ENCODE measurements at regions not wholly inside any gene's neighbourhood (a gene's known extent, or its start where the extent isn't known, plus 50 kb on each side); places are given as distances from the start of the nearest gene placed in this dataset.
"Not testable (repeated sequence)": the region's sequence is repeated elsewhere in the genome, so short reads cannot be mapped to it uniquely, and the experiment has no call there.

DNA sequence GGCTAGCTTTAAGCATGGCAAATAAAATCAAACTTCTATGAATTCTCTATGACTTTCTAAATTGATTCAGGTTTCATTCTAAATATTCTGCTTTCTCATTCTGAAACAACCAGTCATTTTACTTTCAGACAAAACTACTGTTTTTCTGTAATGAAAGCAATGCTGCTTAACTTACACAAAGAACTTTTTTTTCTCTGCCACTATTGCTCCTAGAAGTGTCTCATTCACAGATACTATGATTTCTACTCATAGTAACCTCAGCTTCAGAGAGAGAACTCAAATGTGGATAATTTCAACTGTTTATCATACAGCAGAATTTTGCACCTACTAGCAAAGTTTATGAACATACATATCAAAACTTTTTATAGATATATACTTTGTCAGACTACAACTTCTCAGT is 724.6 kb downstream of the SLITRK5 start:
- no peak for DNase-seq (ENCODE audit: low read depth in 2 of 2)

DNA sequence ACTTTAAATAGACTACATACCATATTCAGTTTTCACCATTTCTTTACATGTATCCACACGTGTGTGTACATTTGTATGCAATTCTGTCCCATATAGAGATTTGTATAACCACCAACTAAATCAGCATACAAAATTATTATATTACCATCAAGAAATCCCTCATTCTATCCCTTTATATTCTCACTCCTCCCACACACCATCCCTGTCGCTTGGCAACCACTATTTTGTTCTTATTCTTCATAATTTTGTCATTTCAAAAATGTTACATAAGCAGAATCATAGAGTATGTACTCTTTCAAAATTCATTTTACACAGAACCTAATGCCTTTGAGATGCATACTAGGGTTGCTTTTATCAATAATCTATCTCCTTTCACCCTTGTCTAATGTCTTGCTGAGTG is 740.5 kb downstream of the SLITRK5 start:
- no peak for DNase-seq (ENCODE audit: low read depth in 2 of 2)

DNA sequence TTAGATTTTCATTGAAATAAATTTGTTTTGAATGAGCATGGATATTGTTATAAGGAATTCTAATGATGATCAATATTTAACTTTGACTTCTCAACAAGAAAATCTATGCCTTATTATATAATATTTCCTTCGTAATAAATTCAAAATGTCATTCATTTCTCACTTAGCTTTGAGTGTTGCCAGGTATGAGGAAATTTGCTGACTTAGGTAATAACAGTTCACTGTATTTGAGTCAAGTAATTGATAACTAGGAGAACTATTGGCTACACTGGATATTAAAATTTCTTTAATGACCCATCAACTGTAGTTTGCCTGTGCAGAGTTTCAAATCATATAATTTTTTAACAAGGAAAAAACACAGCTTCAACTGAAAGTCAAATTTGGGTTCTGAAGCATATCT is 746.6 kb downstream of the SLITRK5 start:
- no peak for DNase-seq (ENCODE audit: low read depth in 2 of 2)

GRCh38 chr13:88424463-88424862 is 753.3 kb downstream of the SLITRK5 start:
- no peak for DNase-seq (ENCODE audit: low read depth in 2 of 2)

DNA sequence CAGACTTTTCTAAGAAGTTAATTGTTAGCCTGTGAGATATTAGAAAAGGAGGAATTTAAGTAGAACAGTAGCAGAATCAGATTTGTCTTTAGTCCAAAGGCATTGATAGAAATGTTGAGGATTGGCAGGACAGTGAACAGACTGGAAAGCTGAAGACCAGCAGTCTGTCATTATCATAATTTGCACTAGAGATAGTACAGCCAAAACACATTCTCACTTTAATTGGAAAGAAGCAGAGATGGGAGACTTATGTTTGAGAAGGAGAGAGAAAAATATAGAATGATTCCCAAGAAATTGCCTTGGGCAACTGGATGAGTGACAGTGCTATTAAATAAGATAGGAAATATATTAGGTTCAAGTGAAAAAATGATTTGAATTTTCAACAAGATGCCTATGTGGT is 755.5 kb downstream of the SLITRK5 start:
- DNase-seq (ENCODE audit: low read depth in 2 of 2): no peak

DNA sequence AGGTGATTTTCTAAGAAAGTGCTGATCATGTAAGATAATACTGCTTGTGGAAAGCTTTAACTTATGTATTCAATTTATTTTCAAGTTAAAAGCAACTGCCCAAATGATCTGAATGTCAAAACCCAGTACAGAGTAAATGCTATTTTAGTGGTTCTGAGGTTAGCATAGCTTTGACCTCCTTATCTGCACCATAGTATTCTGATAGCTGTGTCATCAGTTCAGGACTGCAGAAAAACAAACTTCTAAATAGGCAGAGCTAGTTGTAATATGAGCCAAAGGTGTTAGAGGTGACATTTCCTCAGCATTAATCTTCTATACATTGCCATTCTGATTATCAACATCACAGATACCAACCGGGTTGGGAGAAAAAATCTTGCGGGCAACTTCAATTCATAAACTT is 758.7 kb downstream of the SLITRK5 start:
- DNase-seq (ENCODE audit: low read depth in 2 of 2): no peak

DNA sequence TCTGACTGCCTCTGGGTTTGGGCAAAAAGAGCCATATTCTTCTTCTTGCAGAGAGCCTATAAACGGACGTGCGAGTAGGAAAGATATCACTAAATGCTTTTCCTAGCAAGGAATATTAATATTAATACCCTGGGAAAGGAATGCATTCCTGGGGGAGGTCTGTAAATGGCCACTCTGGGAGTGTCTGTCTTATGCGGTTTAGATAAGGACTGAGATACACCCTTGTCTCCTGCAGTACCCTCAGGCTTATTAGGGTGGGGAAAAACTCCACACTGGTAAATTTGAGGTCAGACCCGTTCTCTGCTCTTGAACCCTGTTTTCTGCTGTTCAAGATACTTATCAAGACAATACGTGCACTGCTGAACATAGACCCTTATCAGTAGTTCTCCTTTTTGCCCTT is 763.8 kb downstream of the SLITRK5 start:
- DNase-seq (ENCODE audit: low read depth in 2 of 2): no peak

- DNase-seq (ENCODE audit: low read depth in 2 of 2): no peak
Measured at GRCh38 chr13:88436974-88437373, 765.8 kb downstream of the SLITRK5 start.

DNA sequence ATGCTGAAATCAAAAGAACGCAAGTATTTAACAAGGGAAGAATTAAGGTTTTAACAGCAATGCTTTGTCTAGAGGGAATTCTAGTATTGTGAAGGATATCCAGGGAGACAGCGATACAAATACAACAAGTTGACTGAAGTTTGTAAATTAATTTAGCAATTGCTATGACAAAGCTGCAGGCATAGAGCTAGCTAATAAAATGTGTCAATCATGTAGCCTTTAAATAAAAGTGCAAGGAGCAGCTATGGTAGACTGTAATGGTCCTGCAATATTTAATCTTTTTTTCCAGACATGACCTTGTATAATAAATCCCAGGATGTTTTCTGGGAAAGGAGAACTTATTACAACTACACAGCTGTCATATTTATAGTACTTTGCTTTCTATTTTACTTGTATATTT is 779.3 kb downstream of the SLITRK5 start:
- no peak for DNase-seq (ENCODE audit: low read depth in 2 of 2)

DNA sequence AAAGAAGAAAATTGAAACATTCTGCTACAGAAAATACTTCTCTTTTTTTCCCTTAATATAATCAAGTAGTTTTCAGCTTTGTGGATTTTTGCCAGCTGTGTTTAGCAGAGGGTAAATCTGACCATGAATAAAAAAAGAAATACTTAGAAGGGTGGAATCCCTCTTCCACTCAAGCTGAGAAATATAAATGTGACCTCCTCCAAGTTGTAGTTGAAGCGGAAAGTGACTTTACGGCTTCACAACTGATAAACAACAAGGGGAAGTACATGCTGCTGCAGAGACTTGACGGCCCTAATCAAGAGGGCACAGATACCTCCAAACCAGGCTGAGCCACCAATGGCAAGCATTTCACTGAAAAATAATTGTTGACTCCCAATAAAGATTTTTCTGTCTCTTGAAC is 785.0 kb downstream of the SLITRK5 start:
- no peak for DNase-seq (ENCODE audit: low read depth in 2 of 2)

DNA sequence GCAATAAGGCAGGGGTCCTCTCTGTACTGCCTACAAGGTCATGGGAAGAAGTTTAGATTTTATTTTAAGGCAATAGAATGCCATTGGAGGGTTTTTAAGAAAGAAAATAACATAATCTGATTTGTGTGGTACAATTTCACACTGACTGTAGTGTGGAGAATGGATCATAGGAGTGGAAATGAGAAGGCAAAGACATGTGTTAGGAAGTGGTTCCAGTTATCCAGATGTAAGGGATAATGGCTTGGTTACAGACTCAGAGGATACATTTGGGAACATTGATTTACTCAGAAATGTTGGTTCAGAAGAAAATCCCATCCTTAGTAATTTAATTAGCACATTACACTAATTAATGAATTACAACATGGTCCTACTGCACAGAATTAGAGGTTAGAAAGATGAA is 788.2 kb downstream of the SLITRK5 start:
- no peak for DNase-seq (ENCODE audit: low read depth in 2 of 2)

DNA sequence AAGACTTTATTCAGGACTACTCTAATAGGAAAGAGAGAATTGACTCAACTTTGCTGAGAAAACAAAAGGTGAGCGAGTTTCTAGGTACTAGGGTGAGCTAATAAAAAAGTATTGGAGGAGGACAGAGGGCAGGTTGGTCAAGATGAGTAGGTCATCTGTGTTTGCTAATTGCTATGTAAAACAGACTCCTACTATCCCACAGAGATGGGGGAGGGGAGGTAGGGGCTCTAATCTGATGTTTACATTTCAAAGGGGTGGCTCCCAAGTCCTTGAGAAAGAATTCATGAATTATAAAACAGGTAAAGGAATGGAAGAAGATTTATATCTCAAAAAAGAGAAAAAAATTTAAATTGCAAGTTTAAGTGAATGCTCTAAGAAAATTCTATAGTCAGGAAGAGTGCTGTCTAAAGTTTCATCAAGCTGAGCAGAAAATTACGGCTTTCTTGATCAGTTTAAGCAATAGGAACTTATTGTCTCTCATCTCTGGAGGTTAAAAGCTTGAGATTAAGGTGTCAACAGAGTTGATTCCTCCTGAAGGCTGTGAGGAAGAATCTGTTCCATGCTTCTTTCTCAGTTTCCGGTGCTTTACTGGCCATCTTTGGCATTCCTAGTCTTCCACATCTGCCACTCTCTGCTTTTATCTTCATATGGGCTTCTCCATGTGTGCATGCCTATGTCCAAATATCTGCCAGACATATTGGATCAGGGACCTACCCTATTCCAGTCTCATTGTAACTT is 790.3 kb downstream of the SLITRK5 start:
- no peak for DNase-seq (ENCODE audit: low read depth in 2 of 2)

DNA sequence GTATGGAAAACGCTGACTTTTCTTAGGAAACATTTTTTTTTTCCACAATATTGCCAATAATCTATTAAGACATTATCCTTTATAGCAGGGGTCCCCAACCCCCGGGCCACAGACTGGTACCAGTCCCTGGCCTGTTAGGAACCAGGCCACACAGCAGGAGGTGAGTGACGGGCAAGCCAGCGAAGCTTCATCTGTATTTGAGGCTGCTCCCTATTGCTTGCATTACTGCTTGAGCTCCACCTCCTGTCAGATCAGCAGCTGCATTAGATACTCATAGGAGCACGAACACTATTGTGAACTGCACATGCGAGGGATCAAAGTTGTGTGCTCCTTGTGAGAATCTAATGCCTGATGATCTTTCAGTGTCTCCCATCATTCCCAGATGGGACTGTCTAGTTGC is 793.7 kb downstream of the SLITRK5 start:
- no peak for DNase-seq (ENCODE audit: low read depth in 2 of 2)

DNA sequence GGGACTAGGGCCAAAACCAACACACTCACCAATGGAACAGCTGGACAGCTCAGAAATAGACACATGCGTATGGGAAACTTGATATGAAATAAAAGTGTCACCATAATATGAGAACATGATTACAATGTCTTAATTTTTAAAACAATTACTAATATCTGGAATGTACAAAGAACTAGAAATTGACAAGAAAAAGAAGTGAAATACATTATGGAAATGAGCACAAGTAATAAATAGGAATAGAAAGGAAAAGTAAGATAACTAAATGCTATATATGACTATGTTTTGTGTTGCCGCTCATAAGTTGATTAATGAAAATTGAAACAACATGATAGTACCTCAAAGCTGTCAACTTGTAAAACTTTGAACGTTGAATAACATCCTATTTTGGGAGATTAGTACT is 801.1 kb downstream of the SLITRK5 start:
- no peak for DNase-seq (ENCODE audit: low read depth in 2 of 2)

- no peak for DNase-seq (ENCODE audit: low read depth in 2 of 2)
Measured at GRCh38 chr13:88483202-88483601, 812.0 kb downstream of the SLITRK5 start.

DNA sequence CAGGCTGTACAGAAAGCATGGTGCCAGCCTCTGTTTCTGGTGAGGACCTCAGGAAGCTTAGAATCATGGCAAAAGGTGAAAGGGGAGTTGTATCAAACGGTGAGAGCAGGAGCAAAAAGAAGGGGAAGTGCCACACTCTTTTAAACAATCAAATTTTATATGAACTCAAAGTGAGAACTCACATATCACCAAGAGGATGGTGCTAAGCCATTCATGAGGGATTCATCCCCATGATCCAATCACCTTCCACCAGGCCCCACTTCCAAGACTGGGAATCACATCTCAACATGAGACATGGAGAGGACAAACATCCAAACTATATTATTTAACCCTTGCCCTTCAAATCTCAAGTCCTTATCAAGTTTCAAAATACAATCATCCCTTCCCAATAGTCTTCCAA is 836.7 kb downstream of the SLITRK5 start:
- DNase-seq (ENCODE audit: low read depth in 2 of 2): no peak

GRCh38 chr13:88512993-88513392 is 841.8 kb downstream of the SLITRK5 start:
- not testable (repeated sequence) for DNase-seq (ENCODE audit: low read depth in 2 of 2)

DNA sequence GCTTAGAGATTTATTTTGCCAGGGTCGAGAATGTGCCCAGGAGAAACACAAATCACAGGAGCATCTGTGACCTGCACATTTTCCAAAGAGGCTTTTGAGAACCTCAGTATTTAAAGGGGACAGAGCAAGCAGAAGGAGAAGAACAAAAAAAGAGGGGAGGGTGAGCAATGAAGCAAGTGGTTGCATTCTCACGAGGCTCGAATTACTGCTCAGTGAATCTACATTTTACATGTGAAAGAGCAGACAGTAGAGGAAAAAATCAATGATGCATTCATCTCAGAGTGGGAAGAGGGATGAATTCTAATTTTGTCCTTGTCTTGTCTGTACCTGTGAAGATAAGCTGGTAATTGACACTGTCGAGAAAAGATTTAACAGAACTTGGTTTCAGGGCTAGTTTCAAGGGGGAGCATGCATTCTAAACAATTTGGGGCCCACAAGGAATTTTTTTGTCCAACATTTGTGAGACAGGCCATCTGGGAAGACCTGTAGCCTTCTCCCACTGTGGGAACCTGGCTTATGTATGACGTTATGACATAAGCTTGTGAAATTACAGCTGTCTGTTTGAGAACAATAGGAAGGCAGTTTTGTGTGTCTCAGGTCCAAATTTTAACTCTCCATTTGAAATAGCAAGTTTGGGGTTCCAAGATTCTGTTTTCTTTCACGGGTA is 855.1 kb downstream of the SLITRK5 start:
- no peak for DNase-seq (ENCODE audit: low read depth in 2 of 2)

- no peak for DNase-seq (ENCODE audit: low read depth in 2 of 2)
Measured at GRCh38 chr13:88526853-88527215, 855.7 kb downstream of the SLITRK5 start.

- no peak for DNase-seq (ENCODE audit: low read depth in 2 of 2)
Measured at GRCh38 chr13:88541994-88542393, 870.8 kb downstream of the SLITRK5 start.

DNA sequence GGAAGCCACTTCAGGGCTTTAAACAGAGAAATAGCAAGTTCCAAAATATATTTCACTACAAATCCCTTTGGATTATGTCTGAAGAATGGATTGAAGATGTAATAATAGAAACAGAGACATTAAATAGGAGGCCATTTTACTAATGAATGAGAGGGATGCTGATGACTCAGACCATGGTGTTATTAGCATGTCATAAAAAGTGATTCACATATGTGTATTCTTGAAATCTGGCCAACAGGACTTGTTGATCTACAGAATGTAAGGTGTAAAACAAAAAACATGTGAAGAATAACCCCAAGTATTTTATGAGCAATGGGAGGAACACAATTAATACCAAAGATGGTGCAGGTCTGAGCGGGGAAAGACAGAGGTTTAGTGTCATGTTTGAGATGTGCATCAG is 873.7 kb downstream of the SLITRK5 start:
- DNase-seq (ENCODE audit: low read depth in 2 of 2): no peak

DNA sequence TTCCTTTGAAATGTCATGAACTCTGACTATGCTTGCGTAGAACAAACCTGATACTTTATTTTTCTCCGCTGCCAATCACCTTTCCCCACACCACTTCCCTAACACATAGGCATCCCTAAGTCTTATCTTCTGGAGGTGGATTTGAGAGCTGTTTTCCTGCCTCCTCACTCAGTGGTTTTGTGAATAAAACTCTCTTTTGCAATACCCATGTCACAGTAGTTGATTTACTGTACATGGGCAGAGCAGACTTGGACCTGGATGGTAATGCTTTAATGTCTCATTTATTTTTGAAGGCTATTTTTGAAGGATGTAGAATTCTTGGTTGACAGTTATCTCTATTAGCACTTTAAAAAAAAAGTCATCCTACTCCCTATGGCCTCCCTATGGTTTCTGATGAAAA is 881.8 kb downstream of the SLITRK5 start:
- no peak for DNase-seq (ENCODE audit: low read depth in 2 of 2)

DNA sequence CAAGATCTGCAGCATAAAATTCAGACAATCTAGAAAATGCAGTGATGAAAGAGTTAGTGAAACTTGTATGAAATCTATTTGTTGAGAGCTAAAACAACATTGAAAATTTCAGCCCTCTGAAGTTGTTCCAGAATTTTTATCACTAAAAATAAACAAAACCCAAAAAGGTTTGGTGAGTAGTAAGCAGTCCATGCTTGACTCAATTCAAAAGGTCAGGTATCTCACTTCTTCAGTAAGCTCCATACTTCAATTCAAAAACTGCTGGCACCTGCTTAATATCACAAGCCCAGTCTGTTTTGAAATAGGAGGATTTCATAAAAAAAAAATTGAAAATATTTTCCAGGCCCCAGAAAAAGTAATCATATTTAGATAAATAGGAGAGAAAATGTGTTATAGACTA is 894.4 kb downstream of the SLITRK5 start:
- no peak for DNase-seq (ENCODE audit: low read depth in 2 of 2)

GRCh38 chr13:88585861-88586260 is 914.7 kb downstream of the SLITRK5 start:
- DNase-seq (ENCODE audit: low read depth in 2 of 2): no peak

Data from stimulated activated CD4-positive, alpha-beta T cell treated with anti-CD3 and anti-CD28 coated beads, Interleukin-1b, Interleukin-23, amount 100 ng/mL, for 4 hours (primary cell).